GM23338 (cell line): ENCODE measurements at regions not wholly inside any gene's neighbourhood (a gene's known extent, or its start where the extent isn't known, plus 50 kb on each side); places are given as distances from the start of the nearest gene placed in this dataset.

Experiments
- ATAC-seq: fragments of 200-7000 bp; cut with Tn5 transposase; 3 replicates; pipeline ENCODE4 v1.9.1; 2020
- DNase-seq: peaks from one replicate; pipeline ENCODE4 v3.0.0-alpha.2; 2015; ENCODE audit warnings: low spot score
- H2AFZ ChIP-seq: fragments of 200-600 bp; sonication (generic); 2 replicates; pipeline ENCODE4 v1.8.0; 2016; ENCODE audit warnings: antibody characterized with exemption, mild to moderate bottlenecking, moderate library complexity
- H3F3A ChIP-seq: fragments of 200-600 bp; sonication (generic); replicated peaks from 2 replicates; pipeline ENCODE4 v1.8.0; 2017; ENCODE audit warnings: antibody characterized with exemption, mixed run types, low read depth
- H3K27ac ChIP-seq: fragments of 200-600 bp; sonication (generic); 2 replicates; pipeline ENCODE4 v1.6.1; 2016; ENCODE audit warnings: low read depth
- H3K27me3 ChIP-seq: fragments of 200-600 bp; sonication (generic); 2 replicates; pipeline ENCODE4 v1.8.0; 2016; ENCODE audit warnings: mild to moderate bottlenecking, mixed run types, moderate library complexity; ENCODE audit not compliant: insufficient read depth
- H3K36me3 ChIP-seq: fragments of 200-600 bp; sonication (generic); 2 replicates; pipeline ENCODE4 v1.8.0; 2016; ENCODE audit warnings: mild to moderate bottlenecking; ENCODE audit not compliant: insufficient read depth
- H3K4me1 ChIP-seq: fragments of 200-600 bp; sonication (generic); 2 replicates; pipeline ENCODE4 v1.8.0; 2016; ENCODE audit warnings: mild to moderate bottlenecking, moderate library complexity; ENCODE audit not compliant: insufficient read depth
- H3K4me2 ChIP-seq: fragments of 200-600 bp; sonication (generic); 2 replicates; pipeline ENCODE4 v1.7.1; 2017; ENCODE audit warnings: mixed run types
- H3K4me3 ChIP-seq: fragments of 200-600 bp; sonication (generic); 2 replicates; pipeline ENCODE4 v1.6.1; 2016; ENCODE audit warnings: mixed run types
- H3K79me2 ChIP-seq: fragments of 200-600 bp; sonication (generic); replicated peaks from 2 replicates; pipeline ENCODE4 v1.8.0; 2017; ENCODE audit warnings: mild to moderate bottlenecking; ENCODE audit not compliant: insufficient read depth
- H3K9me2 ChIP-seq: fragments of 200-600 bp; sonication (generic); 2 replicates; pipeline ENCODE4 v1.8.0; 2017; ENCODE audit not compliant: insufficient read depth
- H4K20me1 ChIP-seq: fragments of 200-600 bp; sonication (generic); replicated peaks from 2 replicates; pipeline ENCODE4 v1.8.0; 2017; ENCODE audit warnings: mild to moderate bottlenecking; ENCODE audit not compliant: insufficient read depth
- H3K27ac Mint-ChIP-seq: 2 replicates; pipeline ENCODE4 v1.8.0; 2020; ENCODE audit warnings: inconsistent platforms, mild to moderate bottlenecking, moderate library complexity, mixed read lengths
- H3K27me3 Mint-ChIP-seq: 3 replicates; pipeline ENCODE4 v1.8.0; 2022; ENCODE audit warnings: low read depth, mild to moderate bottlenecking, moderate library complexity, mixed read lengths, inconsistent platforms; ENCODE audit not compliant: insufficient read depth, poor library complexity
- H3K36me3 Mint-ChIP-seq: 3 replicates; pipeline ENCODE4 v1.8.0; 2021; ENCODE audit warnings: low read depth, mild to moderate bottlenecking, inconsistent platforms, moderate library complexity, mixed read lengths
- H3K4me1 Mint-ChIP-seq: 3 replicates; pipeline ENCODE4 v1.8.0; 2020; ENCODE audit warnings: mild to moderate bottlenecking, inconsistent platforms, mixed read lengths
- H3K4me3 Mint-ChIP-seq: 3 replicates; pipeline ENCODE4 v1.8.0; 2021; ENCODE audit warnings: moderate library complexity, mild to moderate bottlenecking, inconsistent platforms, mixed read lengths
- H3K9me3 Mint-ChIP-seq: 3 replicates; pipeline ENCODE4 v1.8.0; 2020; ENCODE audit warnings: moderate library complexity, mild to moderate bottlenecking, inconsistent platforms, mixed read lengths
- CTCF ChIP-seq, 2 experiments: fragments of 200-600 bp in 1 of 2; sonication (generic) in 1 of 2; conservative IDR thresholded peaks; 2 replicates each; pipeline versions ENCODE4 v1.5.1 to v1.6.1; 2016 to 2017; ENCODE audit warnings: antibody characterized with exemption in 2 of 2, low read depth in 2 of 2, mild to moderate bottlenecking in 2 of 2, moderate library complexity in 1 of 2
- ETS1 ChIP-seq: IDR thresholded peaks from 2 replicates; pipeline ENCODE4 v1.6.1; 2016; ENCODE audit warnings: antibody characterized with exemption
- EZH2 ChIP-seq: fragments of 200-600 bp; sonication (generic); IDR thresholded peaks from one replicate; pipeline ENCODE4 v1.8.0; 2017; ENCODE audit warnings: antibody characterized with exemption, mild to moderate bottlenecking, low read depth; ENCODE audit not compliant: unreplicated experiment
- EZH2phosphoT487 ChIP-seq: fragments of 200-600 bp; sonication (generic); IDR thresholded peaks from one replicate; pipeline ENCODE4 v1.8.1; 2018; ENCODE audit warnings: antibody characterized with exemption; ENCODE audit not compliant: unreplicated experiment
- JUNB ChIP-seq: IDR thresholded peaks from one replicate; pipeline ENCODE4 v1.6.1; 2016; ENCODE audit warnings: antibody characterized with exemption; ENCODE audit not compliant: unreplicated experiment
- POLR2AphosphoS5 ChIP-seq: IDR thresholded peaks from 2 replicates; pipeline ENCODE4 v1.6.1; 2016; ENCODE audit warnings: antibody characterized with exemption, low read depth
- REST ChIP-seq: IDR thresholded peaks from one replicate; pipeline ENCODE4 v1.6.1; 2018; ENCODE audit warnings: antibody characterized with exemption; ENCODE audit not compliant: unreplicated experiment
- STAT1 ChIP-seq: IDR thresholded peaks from one replicate; pipeline ENCODE4 v1.6.1; 2016; ENCODE audit warnings: antibody characterized with exemption; ENCODE audit not compliant: unreplicated experiment
- ZNF114 ChIP-seq: fragments of 250-450 bp; sonication (Bioruptor Pico); IDR thresholded peaks from 2 replicates; pipeline ENCODE4 v1.5.0; 2020; ENCODE audit warnings: mild to moderate bottlenecking, moderate library complexity
- ZNF331 ChIP-seq: fragments of 250-450 bp; sonication (Bioruptor Pico); IDR thresholded peaks from 2 replicates; pipeline ENCODE4 v1.5.0; 2020; ENCODE audit warnings: low read depth, mild to moderate bottlenecking, moderate library complexity
- ZNF462 ChIP-seq: fragments of 250-450 bp; sonication (Bioruptor Pico); IDR thresholded peaks from 2 replicates; pipeline ENCODE4 v1.5.0; 2020; ENCODE audit warnings: mild to moderate bottlenecking, moderate library complexity

GRCh38 chr1:219518907-219519248 lies 94.0 kb downstream of the ZC3H11B start (continued):
- no peak for TF ChIP-seq ZNF462
- TF ChIP-seq POLR2AphosphoS5: no peak
- TF ChIP-seq ZNF331 (CRISPR knock-in tag): no peak
- no peak for TF ChIP-seq ETS1

GRCh38 chr1:219518168-219518906 lies 94.6 kb downstream of the ZC3H11B start:
- no peaks in the 10 kb centered on the region for H3K79me2 ChIP-seq
- no peak overlapping the region for H3K4me3 Mint-ChIP-seq
- H3K4me1 Mint-ChIP-seq: peaks cover 8% of the 10 kb centered on the region
- H3K36me3 ChIP-seq: no peaks in the 10 kb centered on the region
- H3K4me1 ChIP-seq: no peaks in the 10 kb centered on the region
- no peak overlapping the region for H3K4me2 ChIP-seq
- H3K9me3 Mint-ChIP-seq: no peaks in the 10 kb centered on the region
- no peak overlapping the region for H3K27ac ChIP-seq
- no peaks in the 10 kb centered on the region for H3K27me3 ChIP-seq
- no peak for ATAC-seq
- H3K9me2 ChIP-seq: no peaks in the 10 kb centered on the region
- H3K36me3 Mint-ChIP-seq: no peaks in the 10 kb centered on the region
- H3K27me3 Mint-ChIP-seq: peaks cover 3% of the 10 kb centered on the region
- H2AFZ ChIP-seq: no peak overlapping the region
- DNase-seq: no peak
- no peaks in the 10 kb centered on the region for H3F3A ChIP-seq
- H3K27ac Mint-ChIP-seq: no peak overlapping the region
- H4K20me1 ChIP-seq: no peaks in the 10 kb centered on the region
- H3K4me3 ChIP-seq: no peak overlapping the region
- TF ChIP-seq EZH2 (no peak), EZH2phosphoT487 (no peak), POLR2AphosphoS5 (no peak), ZNF114 (CRISPR knock-in tag) (no peak), ETS1 (no peak), STAT1 (no peak), CTCF (conservative IDR thresholded peaks at IDR 0.05; ENCODE audit: low read depth in 2 of 2) (no peak), JUNB (no peak), REST (no peak)
